HG02623 (cell line): ENCODE measurements at regions not wholly inside any gene's neighbourhood (a gene's known extent, or its start where the extent isn't known, plus 50 kb on each side); places are given as distances from the start of the nearest gene placed in this dataset.

Experiments used
- ATAC-seq: cut with Tn5 transposase; IDR thresholded peaks from one replicate; pipeline ENCODE4 v1.9.1; 2021; ENCODE audit warnings: moderate library complexity; ENCODE audit not compliant: unreplicated experiment

GRCh38 chr12:89024580-89024979 lies 327.7 kb downstream of the DUSP6 start:
- ATAC-seq: no peak

DNA sequence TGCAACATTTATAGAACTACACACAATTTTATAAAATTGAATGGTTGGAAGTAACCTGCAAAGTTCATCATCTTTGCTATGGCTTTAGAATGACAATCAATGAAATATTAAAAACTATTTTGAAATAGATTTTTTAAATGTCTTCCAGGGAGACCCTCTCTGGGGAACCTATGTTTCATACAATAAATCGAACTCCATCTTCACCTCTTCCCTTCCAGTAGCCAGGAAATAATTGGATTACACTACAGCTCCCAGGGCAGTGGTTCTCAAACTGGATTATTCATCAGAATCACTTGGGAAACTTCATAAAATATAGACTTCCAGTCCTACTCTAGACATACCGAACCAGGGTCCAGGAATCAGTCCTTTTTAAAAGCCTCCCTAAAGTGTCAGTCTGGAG lies 328.4 kb downstream of the DUSP6 start:
- no peak for ATAC-seq

DNA sequence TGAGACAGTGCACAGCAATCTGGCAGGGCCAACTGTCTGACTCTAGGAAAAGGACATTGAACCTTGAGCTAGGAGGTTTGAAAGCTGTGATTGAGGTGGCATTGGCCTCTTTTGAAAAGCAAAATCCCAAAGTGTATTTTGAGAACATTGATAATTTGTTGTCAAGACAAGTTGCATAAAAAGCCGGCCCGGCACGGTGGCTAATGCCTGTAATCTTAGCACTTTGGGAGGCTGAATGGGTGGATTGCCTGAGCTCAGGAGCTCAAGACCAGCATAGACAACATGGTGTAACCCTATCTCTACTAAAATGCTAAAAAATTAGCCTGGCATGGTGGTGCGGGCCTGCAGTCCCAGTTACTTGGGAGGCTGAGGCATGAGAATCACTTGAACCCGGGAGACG lies 331.6 kb downstream of the DUSP6 start:
- ATAC-seq: no peak

GRCh38 chr12:89020121-89020480 lies 332.2 kb downstream of the DUSP6 start:
- no peak for ATAC-seq

GRCh38 chr12:89019439-89020120 lies 332.7 kb downstream of the DUSP6 start:
- ATAC-seq: peak; percentile 97

GRCh38 chr12:89016970-89017778 lies 335.1 kb downstream of the DUSP6 start:
- ATAC-seq: no peak

GRCh38 chr12:89015419-89015818 lies 336.9 kb downstream of the DUSP6 start:
- ATAC-seq: no peak

DNA sequence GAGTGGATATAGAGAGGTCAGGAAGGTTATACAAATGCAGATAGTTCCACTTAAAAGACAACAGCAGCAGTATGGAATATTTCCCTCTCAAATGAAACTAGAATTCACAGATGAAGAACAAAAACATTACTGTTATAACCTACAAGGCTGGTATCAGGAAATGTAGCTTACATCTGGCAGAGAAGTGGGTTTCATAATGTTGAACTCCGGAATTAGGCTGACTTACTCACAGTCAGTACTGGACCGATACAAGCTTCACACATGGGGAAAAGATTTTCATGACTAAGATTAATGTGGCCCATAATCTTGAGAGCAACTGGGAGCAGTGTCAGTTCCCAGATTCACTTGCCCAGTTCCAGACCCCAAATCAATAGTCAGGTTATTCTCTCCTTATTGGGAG lies 353.9 kb downstream of the DUSP6 start:
- no peak for ATAC-seq

DNA sequence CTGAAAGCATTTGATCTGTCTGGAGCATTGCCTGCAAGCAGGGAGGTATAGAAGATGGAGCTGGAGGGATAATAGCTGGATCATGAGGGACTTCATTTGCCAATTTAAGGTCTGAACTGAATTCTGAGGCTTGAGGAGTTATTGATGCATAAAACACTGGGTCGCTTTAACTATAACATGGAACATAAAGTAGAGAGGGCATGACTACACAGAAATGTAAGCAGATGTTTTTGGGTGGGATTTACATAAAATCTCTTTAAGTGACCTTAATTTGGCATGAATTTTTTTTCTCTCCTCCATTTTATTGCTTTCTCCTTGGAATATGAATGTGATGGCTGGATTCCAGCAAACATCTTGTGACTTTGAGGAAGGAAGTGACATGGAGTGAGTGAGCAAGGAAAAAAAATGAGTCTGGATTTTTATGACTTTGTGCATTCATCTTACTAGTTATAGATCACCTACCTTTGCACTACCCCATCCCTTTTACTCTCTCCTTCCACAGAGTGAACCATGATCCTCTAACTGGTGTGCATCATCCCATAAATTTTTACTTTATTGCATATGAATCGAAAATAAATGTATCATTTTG lies 356.0 kb downstream of the DUSP6 start:
- no peak for ATAC-seq

DNA sequence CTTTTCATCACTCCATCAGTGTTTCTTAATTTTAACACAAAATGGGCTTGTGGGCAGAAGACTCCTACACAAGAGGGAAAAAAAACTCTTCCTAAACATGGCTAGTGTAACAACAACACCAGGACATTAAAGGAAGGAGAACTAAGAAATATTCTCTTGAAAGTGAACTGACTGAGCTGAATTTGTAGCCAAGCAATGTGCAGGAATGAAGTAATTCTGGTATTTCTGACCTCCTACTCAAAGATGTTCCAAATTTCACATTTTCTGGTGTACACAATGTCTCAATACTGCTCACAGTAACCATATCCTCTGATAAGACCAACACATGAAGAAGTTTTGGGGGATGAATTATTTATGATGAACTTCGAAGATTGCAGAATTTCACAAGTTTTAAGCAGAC lies 357.3 kb downstream of the DUSP6 start:
- no peak for ATAC-seq

DNA sequence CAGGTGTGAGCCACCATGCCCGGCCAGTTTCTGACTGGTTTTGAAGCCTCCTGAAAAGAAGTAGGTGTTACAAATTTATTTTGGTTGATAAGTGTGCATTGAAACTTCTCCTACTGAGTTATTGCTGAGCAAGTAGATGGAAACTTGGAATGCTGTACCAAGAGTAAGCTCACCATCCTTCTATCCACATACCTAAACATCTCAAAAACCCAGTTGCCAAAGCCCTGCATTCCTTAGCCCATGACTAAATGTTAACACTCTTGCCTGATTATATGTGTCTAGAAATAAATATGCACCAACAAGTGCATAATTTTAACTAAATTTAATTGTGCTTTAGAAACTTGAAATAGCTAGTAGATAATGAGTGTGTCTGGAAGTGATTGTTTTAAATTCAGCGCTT lies 357.8 kb downstream of the DUSP6 start:
- no peak for ATAC-seq

GRCh38 chr12:88993651-88994050 lies 358.6 kb downstream of the DUSP6 start:
- ATAC-seq: no peak

- ATAC-seq: no peak
Observed at GRCh38 chr12:88986056-88986455, 366.2 kb downstream of the DUSP6 start.

DNA sequence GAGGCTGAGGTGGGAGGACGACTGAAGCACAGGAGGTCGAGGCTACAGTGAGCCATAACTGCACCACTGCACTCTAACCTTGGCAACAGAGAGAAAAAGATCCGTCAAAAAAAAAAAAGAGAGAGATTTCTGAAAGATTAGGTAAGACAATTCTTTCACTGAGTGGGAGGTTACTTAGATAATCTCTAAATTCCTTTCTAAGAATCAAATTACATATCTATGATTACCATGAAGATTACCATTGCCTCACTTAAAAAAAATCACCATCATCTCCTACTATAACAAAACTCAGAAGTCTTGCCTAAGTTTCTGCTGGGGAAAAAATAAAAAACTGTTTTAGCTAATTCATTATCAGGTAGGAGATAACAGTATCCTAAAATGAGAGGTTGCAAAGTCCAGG lies 366.7 kb downstream of the DUSP6 start:
- ATAC-seq: no peak

DNA sequence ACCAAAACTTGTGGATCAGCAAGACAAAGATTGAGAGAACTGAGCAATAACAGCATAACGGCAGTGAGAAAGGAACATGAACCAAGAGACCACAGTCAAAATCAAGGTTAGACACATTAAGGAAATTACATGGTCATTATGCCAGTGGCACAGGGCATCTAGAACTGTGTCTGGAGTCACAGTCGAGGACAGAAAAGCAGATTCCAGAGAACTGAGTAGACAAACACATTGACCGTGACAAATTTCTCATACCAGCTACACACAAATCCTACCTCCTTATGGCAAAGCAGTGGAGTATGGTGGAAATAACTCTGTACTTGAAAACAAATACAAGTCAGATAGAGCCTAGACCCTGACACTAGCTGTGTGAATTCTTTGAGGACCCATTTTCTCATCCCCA lies 367.3 kb downstream of the DUSP6 start:
- no peak for ATAC-seq

DNA sequence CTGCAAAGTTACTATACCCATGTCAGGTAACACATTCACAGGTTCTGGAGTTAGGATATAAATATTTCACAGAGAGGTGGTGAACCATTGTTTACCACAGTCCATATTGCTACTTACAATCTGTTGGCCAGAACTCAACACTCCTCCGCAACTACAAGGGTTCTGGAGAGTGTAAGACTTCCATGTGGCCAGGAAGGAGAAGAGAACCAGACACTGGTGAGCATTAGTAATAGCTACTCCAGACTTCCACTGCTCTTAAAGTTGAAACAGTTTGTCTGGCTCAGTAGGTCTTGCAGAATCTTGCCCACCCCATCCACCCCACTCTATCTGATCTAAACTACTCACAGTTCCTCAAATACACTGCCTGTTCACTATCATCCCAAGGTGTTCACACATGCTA lies 369.6 kb downstream of the DUSP6 start:
- ATAC-seq: no peak

- ATAC-seq: no peak
Observed at GRCh38 chr12:88977115-88977514, 375.2 kb downstream of the DUSP6 start.

GRCh38 chr12:88973998-88974397 lies 378.3 kb downstream of the DUSP6 start:
- ATAC-seq: no peak

DNA sequence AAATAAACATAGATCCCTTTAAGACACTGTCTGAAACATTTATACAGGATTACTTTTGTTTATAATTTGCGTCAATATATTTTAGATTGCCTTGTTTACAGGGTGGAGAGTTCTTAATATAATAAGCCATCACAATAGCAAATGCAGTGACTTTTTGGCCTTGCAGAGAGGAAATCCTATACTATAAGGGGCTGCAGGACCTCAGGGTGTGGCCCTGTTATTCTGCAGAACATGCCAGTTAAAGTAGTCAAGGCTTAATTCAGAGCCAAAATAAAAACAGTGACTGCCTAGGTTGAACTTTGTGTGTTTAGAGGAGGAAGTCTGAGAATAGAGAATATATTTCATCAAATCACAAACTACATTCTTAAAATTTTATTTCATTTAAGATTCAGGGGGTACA lies 381.6 kb downstream of the DUSP6 start:
- ATAC-seq: no peak

DNA sequence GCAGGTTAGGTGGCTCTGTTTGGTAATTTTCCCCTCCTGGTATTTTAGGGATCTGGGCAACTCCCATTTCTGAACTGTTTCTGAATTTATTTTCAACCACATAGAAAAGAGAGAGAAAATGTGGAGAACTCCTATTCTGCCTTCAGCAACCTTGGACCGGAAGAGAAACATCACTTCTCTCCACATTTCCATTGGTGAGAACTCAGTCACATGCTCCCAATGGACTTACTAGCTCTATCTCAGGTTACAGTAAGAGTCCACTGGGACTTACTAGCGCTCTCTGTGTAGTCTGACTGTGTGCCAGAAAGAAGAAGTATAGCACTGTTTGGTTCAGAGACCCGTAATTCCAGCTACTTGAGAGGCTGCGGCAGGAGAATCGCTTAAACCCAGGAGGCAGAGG lies 383.2 kb downstream of the DUSP6 start:
- ATAC-seq: no peak

- no peak for ATAC-seq
Observed at GRCh38 chr12:88960213-88960878, 380.1 kb upstream of the KITLG start.

GRCh38 chr12:88958946-88959345 lies 378.7 kb upstream of the KITLG start:
- no peak for ATAC-seq
